Activated CD8-positive, alpha-beta T cell treated with anti-CD3 and anti-CD28 coated beads for 36 hours (primary cell): ENCODE measurements at regions not wholly inside any gene's neighbourhood (a gene's known extent, or its start where the extent isn't known, plus 50 kb on each side); places are given as distances from the start of the nearest gene placed in this dataset.

Experiments used
- ATAC-seq: fragments of 200-7000 bp; cut with Tn5 transposase; one replicate; pipeline ENCODE4 v1.10.0; 2021; ENCODE audit warnings: mild to moderate bottlenecking, moderate library complexity
- CTCF ChIA-PET: fragments of 350-600 bp; sonication (Branson Sonifier 250); formaldehyde crosslinking; loops from one replicate; lab custom pipeline; 2021; ENCODE audit warnings: antibody characterized with exemption; lab: Charles Lee
- POLR2A ChIA-PET: fragments of 350-600 bp; sonication (Branson Sonifier 250); formaldehyde crosslinking; loops from one replicate; lab custom pipeline; 2021; ENCODE audit warnings: antibody characterized with exemption; lab: Charles Lee
- DNase-seq: peaks from one replicate; pipeline ENCODE4 v3.0.0-alpha.2; 2020
- H3K27ac Mint-ChIP-seq: one replicate; pipeline ENCODE4 v1.8.0; 2021; ENCODE audit warnings: mild to moderate bottlenecking, mixed read lengths
- H3K27me3 Mint-ChIP-seq: one replicate; pipeline ENCODE4 v1.8.0; 2021; ENCODE audit warnings: mixed read lengths
- H3K36me3 Mint-ChIP-seq: one replicate; pipeline ENCODE4 v1.8.0; 2021; ENCODE audit warnings: low read depth, mixed read lengths
- H3K4me1 Mint-ChIP-seq: one replicate; pipeline ENCODE4 v1.8.0; 2021; ENCODE audit warnings: low read depth, mixed read lengths
- H3K4me3 Mint-ChIP-seq: one replicate; pipeline ENCODE4 v1.8.0; 2021; ENCODE audit warnings: mild to moderate bottlenecking, moderate library complexity, mixed read lengths
- H3K9me3 Mint-ChIP-seq: one replicate; pipeline ENCODE4 v1.8.0; 2021; ENCODE audit warnings: mixed read lengths
- CTCF ChIP-seq: fragments of 200-600 bp; IDR thresholded peaks from one replicate; pipeline ENCODE4 v1.8.0; 2022; ENCODE audit warnings: antibody characterized with exemption, mild to moderate bottlenecking
- intact Hi-C: fragments of 100-400 bp; cut with micrococcal nuclease; formaldehyde crosslinking; loops from one replicate; pipeline ENCODE4 v1.10.0; 2022

- DNase-seq (no peak), ATAC-seq (no peak)
- H3K27me3 Mint-ChIP-seq = no peaks in the 10 kb centered on the region
- H3K9me3 Mint-ChIP-seq = peaks cover 11% of the 10 kb centered on the region
- POLR2A ChIA-PET = no interaction called here
- H3K4me3 Mint-ChIP-seq = no peak overlapping the region
- H3K36me3 Mint-ChIP-seq = no peaks in the 10 kb centered on the region
- CTCF ChIA-PET = no interaction called here
- no peak overlapping the region for H3K27ac Mint-ChIP-seq
- intact Hi-C loops = no loop called here
- TF ChIP-seq CTCF = no peak
- no peaks in the 10 kb centered on the region for H3K4me1 Mint-ChIP-seq
Observed at GRCh38 chr1:164210211-164210739, 348.7 kb upstream of the PBX1 start.

- Mint-ChIP-seq H3K27me3 (no peaks in the 10 kb centered on the region), H3K4me1 (no peaks in the 10 kb centered on the region), H3K36me3 (no peaks in the 10 kb centered on the region), H3K27ac (no peak overlapping the region), H3K9me3 (peaks cover 21% of the 10 kb centered on the region), H3K4me3 (no peak overlapping the region)
- DNase-seq (no peak), ATAC-seq (no peak)
- ChIA-PET CTCF (no interaction called here), POLR2A (no interaction called here)
- intact Hi-C loops = no loop called here
- no peak for TF ChIP-seq CTCF
Observed at GRCh38 chr1:164223378-164223777, 335.6 kb upstream of the PBX1 start.

GRCh38 chr1:164225011-164225410, 334.0 kb upstream of the PBX1 start:
- no peak overlapping the region for H3K27ac Mint-ChIP-seq
- no peaks in the 10 kb centered on the region for H3K4me1 Mint-ChIP-seq
- no peaks in the 10 kb centered on the region for H3K27me3 Mint-ChIP-seq
- POLR2A ChIA-PET = no interaction called here
- intact Hi-C loops = no loop called here
- peaks cover 19% of the 10 kb centered on the region for H3K9me3 Mint-ChIP-seq
- no peak for TF ChIP-seq CTCF
- H3K36me3 Mint-ChIP-seq = no peaks in the 10 kb centered on the region
- H3K4me3 Mint-ChIP-seq = no peak overlapping the region
- ATAC-seq (no peak), DNase-seq (no peak)
- CTCF ChIA-PET = no interaction called here

DNA sequence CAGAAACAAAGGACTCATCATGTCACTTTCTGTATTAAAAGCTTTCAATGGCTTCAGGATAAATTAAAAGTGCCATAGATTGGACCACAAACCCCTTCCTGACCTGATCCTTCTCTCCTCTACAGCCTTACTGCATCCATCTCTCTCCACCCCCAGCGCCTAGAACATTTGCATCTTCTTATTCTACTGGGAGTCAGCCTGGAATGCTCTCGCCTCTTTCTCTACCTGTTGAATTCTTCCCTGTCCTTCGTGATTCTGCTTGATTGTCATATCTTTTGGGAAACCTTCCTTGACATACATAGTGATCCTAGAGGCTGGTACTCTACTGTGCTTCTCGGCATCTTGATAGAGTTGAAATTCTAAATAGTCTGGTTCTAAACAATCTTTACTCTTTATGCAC, 332.0 kb upstream of the PBX1 start:
- POLR2A ChIA-PET = no interaction called here
- Mint-ChIP-seq H3K27ac (no peak overlapping the region), H3K27me3 (no peaks in the 10 kb centered on the region), H3K4me3 (no peak overlapping the region), H3K4me1 (no peaks in the 10 kb centered on the region), H3K36me3 (no peaks in the 10 kb centered on the region), H3K9me3 (peaks cover 19% of the 10 kb centered on the region)
- TF ChIP-seq CTCF = no peak
- CTCF ChIA-PET = no interaction called here
- intact Hi-C loops = no loop called here
- DNase-seq (no peak), ATAC-seq (no peak)

- no peak for TF ChIP-seq CTCF
- ChIA-PET POLR2A (no interaction called here), CTCF (no interaction called here)
- no peaks in the 10 kb centered on the region for H3K27me3 Mint-ChIP-seq
- H3K4me1 Mint-ChIP-seq = no peaks in the 10 kb centered on the region
- DNase-seq = no peak
- no peaks in the 10 kb centered on the region for H3K36me3 Mint-ChIP-seq
- intact Hi-C loops = no loop called here
- no peak for ATAC-seq
- peaks cover 14% of the 10 kb centered on the region for H3K9me3 Mint-ChIP-seq
- H3K27ac Mint-ChIP-seq = no peak overlapping the region
- H3K4me3 Mint-ChIP-seq = no peak overlapping the region
Observed at GRCh38 chr1:164228928-164229327, 330.1 kb upstream of the PBX1 start.
